ENCODE measurements at regions not wholly inside any gene's neighbourhood (a gene's known extent, or its start where the extent isn't known, plus 50 kb on each side); places are given as distances from the start of the nearest gene placed in this dataset.

- TF ChIP-seq AFF4 (CRISPR knock-in tag; IDR thresholded peaks at IDR 0.05) = no peak
Measured at GRCh38 chr11:71063129-71063528, 189.2 kb downstream of the SHANK2 start (continued).

DNA sequence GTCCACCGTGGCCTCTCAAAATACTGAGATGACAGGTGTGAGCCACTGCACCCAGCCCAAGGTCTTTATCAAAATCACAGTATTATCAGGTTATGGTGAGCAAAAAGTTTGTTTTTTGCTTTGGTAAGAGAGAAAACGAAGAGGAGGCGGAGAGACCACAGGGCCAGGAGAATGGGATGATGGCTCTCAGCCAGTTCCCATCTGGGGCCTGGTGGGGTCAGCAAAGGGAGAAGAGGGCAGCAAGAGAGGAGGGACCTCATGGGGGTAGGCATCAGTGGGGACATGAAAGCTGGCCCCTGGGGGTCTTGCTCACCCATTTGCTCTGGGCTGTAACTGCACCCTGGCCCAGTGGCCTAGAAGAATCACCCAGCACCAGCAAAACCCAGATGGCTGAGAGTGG, 190.2 kb downstream of the SHANK2 start:
- WGBS (ENCODE audit: insufficient coverage, low coverage, missing lambda C conversion rate) = 3% methylated on average over 3 of the region's 3 CpGs
- no peak for ATAC-seq
- no peak overlapping the region for H3K9ac ChIP-seq (ENCODE audit: insufficient read depth in 1 of 2, low read depth in 2 of 2, low read length in 2 of 2)
- H4K20me1 ChIP-seq (replicated peaks; ENCODE audit: control insufficient read depth, insufficient read depth, low read length) = no peaks in the 10 kb centered on the region
- BruUV-seq (replicated peaks) = no TSS peak
- no peak overlapping the region for H3K4me3 ChIP-seq
- intact Hi-C loops (cut with micrococcal nuclease) (no loop called here), in situ Hi-C loops (cut with MboI) (loop anchor here (25.0 kb wide), 2 partner anchors 250 to 550 kb away; no protein-coding TSS in a partner anchor)
- no peaks in the 10 kb centered on the region for H3K4me1 ChIP-seq (replicated peaks in 1 of 2; ENCODE audit: control insufficient read depth in 2 of 2, insufficient read depth in 2 of 2, low read length in 2 of 2)
- FAIRE-seq = no peak
- no peaks in the 10 kb centered on the region for H3K36me3 ChIP-seq (ENCODE audit: control insufficient read depth, insufficient read depth, low read length)
- ChIA-PET POLR2A (interaction anchor here (0.7 kb wide), 1 partner anchor 16 kb away, joined by 4 read pairs; no protein-coding TSS in a partner anchor), CTCF (ENCODE audit: low intra/inter-chr PET ratio) (interaction anchor here (0.6 kb wide), 1 partner anchor 107 kb away, joined by 3 read pairs; no protein-coding TSS in a partner anchor)
- TF ChIP-seq TBL1XR1 (IDR thresholded peaks at IDR 0.05; ENCODE audit: low read length in 2 of 2) (no peak), KAT7 (CRISPR knock-in tag; IDR thresholded peaks at IDR 0.05; ENCODE audit: borderline replicate concordance) (no peak), GATA2 (CRISPR knock-in tag; IDR thresholded peaks at IDR 0.05) (no peak), SMAD2 (IDR thresholded peaks at IDR 0.05; ENCODE audit: low read depth, low read length) (no peak)
- TF ChIP-seq, protein P1, sequence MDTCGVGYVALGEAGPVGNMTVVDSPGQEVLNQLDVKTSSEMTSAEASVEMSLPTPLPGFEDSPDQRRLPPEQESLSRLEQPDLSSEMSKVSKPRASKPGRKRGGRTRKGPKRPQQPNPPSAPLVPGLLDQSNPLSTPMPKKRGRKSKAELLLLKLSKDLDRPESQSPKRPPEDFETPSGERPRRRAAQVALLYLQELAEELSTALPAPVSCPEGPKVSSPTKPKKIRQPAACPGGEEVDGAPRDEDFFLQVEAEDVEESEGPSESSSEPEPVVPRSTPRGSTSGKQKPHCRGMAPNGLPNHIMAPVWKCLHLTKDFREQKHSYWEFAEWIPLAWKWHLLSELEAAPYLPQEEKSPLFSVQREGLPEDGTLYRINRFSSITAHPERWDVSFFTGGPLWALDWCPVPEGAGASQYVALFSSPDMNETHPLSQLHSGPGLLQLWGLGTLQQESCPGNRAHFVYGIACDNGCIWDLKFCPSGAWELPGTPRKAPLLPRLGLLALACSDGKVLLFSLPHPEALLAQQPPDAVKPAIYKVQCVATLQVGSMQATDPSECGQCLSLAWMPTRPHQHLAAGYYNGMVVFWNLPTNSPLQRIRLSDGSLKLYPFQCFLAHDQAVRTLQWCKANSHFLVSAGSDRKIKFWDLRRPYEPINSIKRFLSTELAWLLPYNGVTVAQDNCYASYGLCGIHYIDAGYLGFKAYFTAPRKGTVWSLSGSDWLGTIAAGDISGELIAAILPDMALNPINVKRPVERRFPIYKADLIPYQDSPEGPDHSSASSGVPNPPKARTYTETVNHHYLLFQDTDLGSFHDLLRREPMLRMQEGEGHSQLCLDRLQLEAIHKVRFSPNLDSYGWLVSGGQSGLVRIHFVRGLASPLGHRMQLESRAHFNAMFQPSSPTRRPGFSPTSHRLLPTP (IDR thresholded peaks at IDR 0.05; ENCODE audit: borderline replicate concordance, extremely low read depth, insufficient read length) = no peak
- no peak for DNase-seq (ENCODE audit: extremely low read depth in 1 of 4, low spot score in 3 of 4)
- H3K79me2 ChIP-seq (ENCODE audit: control insufficient read depth, insufficient read depth, low read length) = no peaks in the 10 kb centered on the region
- no peak overlapping the region for H2AFZ ChIP-seq (ENCODE audit: low read depth, low read length)
- H3K27ac ChIP-seq (ENCODE audit: extremely low read depth, low read depth, low read length) = no peak overlapping the region
- peaks cover 0 to 42% of the 10 kb centered on the region in 2 experiments; a peak in 2 of 5 replicates for H3K27me3 ChIP-seq (ENCODE audit: control insufficient read depth in 2 of 2, insufficient read depth in 2 of 2, low read length in 2 of 2)
- no peaks in the 10 kb centered on the region for H3K9me1 ChIP-seq (ENCODE audit: control insufficient read depth, insufficient read depth, low read length)
- no peak overlapping the region for H3K4me2 ChIP-seq (ENCODE audit: insufficient read depth, low read length)
- no peaks in the 10 kb centered on the region for H3K9me3 ChIP-seq (replicated peaks; ENCODE audit: control insufficient read depth, insufficient read depth, low read depth, low read length)
